Myocyte (in vitro differentiated cells): ENCODE measurements at regions not wholly inside any gene's neighbourhood (a gene's known extent, or its start where the extent isn't known, plus 50 kb on each side); places are given as distances from the start of the nearest gene placed in this dataset.
A peak's percentile ranks its signal among the peaks of the same experiment; 100 is the strongest.

Experiments used
- DNase-seq: peaks from one replicate; pipeline ENCODE4 v3.0.0-alpha.2; 2012; ENCODE audit warnings: low read depth

DNA sequence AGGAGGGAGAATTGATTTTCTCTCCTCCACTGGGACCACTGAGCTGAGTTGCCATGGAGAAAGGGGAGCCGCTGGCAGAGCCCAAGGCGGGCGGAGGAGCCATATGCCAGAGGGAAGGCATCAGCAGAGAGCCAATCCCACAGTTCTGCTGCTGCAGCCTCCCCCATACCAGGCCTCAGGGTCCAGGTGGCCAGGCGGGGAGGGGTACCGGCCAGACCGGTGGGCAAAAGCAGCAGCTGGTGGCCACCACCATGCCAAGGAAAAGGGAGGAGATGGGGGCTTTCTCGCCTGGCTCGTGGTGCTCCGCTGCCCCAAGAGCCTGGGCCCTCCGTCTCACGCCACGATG, 72.8 kb downstream of the PITPNM2 start:
- no peak for DNase-seq

- no peak for DNase-seq
Measured at GRCh38 chr12:123077298-123078119, 73.4 kb downstream of the PITPNM2 start.

DNA sequence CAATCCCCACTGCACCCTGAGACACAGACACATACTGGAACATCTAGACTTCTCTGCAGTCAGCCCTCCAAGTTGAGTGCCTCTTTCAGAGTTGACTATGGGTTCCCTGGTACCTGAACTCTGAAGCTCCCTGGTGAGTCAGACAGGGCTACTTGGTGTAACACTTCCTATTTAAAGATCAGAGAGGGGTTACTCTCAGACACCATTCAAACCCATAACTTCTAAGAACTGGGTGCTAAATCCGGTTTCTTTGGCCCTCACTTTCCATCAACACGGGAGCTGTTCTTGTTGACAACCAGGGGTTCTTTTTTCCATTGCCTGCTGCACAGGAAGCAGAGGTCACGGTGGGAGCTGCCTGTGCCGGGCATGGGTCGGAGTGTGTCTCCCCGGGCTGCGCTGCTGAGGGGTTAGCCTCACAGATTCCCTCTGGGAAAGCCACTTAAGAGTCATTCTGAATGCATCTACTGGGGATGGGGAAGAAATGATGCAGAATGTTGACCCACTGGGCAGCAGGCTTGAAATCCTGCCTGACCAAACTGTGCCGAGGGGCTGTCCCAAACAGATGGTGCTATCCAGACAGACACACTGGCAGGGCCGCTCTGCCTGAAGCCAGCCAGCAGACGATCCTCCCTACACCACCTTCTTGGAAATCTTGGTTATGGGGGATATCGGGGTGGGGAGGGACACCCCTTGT, 74.1 kb downstream of the PITPNM2 start:
- no peak for DNase-seq

- DNase-seq = no peak
Measured at GRCh38 chr12:123075646-123076171, 75.2 kb downstream of the PITPNM2 start.

- no peak for DNase-seq
Measured at GRCh38 chr12:123075087-123075645, 75.7 kb downstream of the PITPNM2 start.

DNA sequence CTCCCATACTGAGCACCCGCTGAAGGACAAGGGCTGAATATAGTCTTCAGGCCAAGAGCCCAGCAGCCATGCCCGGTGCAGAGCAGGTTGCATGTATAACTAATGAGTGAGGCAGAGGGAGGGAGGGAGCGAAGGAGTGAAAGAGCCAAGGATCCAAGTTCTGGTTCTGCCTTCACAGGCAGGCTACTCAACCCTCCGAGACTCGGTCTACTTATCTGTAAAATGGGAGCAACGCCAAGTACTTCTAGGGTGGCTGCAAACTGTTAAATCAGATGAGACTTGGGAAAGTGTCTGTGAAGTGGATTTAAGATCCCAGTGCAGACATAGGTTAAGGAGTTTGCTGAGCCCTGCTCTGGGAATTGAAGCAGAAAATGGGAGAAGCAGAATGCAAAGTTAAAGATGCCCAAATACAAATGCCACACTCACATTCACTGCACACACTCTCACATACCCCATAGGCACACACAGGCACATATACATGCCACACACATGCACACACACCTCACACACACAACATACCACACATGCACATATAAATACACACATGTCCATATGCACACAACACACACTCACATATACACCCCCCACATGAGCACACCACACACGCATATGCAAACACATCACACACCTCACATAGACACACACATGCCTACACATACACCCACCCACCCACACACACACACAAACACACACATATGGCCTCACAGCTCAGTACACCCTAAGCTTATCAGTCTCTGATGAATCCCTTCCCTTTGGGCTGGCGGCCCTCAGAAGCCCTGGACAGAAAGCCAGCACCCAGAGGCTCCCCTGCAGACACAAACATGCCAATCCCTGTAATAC, 76.7 kb downstream of the PITPNM2 start:
- no peak for DNase-seq

DNA sequence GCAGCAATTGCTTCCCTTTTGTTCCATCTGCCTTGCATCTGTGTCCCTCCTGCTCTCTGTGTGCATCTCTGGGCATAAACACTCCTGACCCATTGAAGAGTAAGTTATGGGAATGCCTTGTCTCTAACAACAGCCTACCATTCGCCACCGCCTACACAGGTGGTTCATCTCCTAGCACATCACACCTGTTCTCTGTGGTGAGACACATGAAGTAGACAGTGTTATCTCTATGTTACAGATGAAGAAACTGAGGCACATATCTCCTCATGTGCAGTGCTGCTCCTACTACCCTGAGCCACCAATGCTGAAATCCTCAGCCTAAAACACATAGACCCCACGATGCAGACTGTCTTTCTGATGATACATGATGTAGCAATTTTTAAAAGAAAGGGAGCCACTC, 77.6 kb downstream of the PITPNM2 start:
- no peak for DNase-seq

DNA sequence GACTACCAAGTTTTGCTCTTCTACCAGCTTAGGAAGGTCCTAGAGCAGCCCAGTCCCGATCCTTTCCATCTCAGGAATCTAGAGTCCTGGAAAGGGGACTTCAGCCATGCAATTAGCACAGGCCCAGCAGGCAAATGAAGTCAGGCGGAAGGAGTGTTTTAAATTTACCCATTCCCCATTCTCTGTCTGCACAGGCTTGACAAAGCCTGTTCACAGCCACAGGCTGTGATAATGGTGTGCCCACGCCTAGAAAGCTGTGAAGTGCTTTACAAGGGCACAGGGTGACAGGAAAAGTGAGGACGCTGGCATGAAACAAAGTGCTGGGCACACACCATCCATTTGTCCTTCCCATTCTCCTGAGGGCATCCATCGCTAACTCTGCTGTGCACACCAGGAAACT, 79.0 kb downstream of the PITPNM2 start:
- DNase-seq = no peak

DNA sequence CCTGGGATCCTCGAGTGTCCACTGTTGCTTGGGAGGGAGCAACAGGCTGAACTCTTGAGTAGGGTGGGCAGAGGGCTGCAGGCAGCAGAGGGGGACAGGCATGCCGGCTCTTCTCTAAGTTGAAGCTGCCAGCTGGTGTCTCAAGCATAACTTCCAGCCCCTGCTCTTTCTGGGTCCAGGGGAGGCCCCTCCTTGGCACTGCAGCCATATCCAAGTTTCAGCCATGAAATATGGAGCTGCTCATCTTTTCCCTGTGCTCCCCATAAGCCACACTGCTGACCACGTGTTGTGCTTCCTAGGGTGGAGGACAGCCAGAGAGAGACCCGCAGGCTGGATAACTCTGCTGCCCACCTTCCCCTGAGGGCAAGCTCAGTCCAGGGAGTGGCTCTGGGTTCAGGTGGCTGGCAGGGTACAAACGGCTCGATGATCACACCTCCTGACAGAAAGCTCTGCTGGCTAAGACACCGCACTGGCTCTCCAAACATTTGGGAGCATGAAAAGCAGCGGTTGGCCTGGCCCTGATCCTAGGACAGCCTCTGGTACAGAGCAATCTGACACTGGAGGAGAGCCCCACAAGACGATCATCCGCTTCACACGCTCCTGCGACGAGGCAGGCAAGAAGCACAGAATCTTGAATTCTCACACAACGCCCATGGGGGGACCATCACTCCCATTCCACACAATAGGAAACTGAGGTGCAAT, 79.6 kb downstream of the PITPNM2 start:
- DNase-seq = no peak

DNA sequence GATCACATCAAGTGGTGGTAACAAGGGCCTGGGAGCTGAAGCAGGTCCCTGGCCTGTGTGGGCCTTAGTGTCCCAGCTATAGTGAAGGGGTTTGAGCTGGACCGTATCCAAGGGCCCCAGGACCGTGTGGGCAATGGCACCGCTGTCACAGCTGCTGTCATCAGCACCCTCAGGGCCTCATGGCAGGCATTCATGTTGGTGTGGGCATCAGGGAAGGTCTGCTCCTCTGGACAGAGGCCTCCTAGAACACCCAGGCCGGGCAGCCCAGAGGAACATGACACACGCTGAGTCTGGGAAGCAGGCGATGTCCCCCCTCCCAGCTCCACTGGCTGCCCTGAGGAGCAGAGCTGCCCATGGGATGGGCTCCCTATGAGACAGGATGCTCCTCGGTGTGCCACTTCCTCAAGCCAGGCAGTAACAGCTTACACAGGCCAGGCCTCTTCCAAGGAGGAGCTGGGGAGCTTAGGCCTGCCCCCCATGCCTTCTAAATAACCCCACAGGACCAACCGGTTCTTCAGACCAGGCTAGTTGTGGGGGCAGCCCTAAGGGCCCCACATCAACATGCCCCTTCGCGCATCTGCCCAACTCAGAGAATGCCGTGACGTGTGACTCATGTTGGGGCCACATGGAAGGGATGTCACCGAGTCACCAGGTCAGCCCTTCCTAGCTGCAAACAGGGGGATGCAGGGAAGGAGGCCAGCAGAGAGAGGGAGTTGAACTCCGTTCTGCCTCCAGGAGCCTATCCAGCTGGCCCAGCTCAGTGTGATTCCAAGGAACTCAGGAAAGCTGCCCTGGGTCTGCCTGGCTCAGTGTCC, 80.4 kb downstream of the PITPNM2 start:
- DNase-seq = no peak

DNA sequence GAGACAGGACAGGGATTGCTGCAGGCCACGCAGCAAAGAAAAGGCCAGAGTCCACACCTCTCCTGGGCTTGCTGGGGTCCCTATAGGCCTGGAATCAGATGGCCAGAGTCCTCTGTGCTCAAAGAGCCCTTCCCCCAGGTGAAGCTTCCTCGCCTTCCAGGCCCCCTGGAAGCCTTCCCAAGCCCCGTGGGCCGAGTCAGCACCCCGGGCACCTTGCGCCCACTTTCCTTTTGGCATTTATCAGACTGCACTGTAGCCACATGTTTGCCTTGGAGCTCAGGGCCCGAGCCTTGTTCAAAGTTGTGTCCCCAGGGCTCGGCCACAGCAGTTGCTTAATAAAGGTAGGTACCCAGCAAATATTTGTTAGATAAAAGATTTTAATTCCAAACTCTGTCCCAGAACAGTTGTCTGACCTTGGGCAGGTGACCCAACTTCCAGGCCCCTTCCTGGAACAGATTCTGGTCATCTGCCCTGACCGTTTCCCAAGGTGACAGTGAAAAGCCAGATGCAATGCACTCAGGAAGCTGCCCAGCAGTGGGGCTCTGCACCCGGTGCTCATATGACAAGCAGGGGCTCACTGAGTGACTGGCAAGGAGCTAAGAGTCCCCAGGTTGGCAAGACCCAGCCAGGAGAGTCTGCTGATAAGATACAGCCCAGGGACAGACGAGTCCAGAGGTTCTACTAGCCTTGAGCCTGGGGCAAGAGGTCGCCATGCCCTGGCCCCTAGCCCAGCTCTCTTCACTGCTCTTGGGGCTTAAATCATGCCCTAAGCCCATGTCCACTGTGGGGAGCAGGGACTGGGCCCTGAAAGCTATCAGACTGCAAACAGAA, 81.2 kb downstream of the PITPNM2 start:
- no peak for DNase-seq

DNA sequence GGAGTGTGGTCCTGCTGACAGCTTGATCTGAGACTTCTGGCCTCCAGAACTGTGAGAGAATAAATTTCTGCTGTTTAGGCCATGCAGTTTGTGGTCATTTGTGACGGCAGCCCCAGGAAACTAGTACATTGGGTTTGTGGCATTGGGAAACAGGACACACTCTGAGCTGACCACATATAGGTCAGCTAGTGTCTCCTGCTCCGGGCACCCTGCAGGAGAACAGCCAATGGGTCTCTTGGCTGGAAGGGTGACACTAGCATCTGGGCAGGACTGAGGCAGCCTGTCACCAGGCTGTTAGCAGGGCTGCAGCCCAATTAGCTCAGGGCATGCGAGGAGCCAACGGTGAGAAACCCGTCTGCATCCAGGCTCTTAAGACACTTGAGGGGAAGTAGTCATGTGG, 83.2 kb downstream of the PITPNM2 start:
- DNase-seq = no peak

GRCh38 chr12:123066384-123066710, 84.5 kb downstream of the PITPNM2 start:
- peak; percentile 47 for DNase-seq

- DNase-seq = no peak
Measured at GRCh38 chr12:123065676-123066383, 85.1 kb downstream of the PITPNM2 start.

GRCh38 chr12:123064885-123065619, 84.6 kb downstream of the ARL6IP4 start:
- DNase-seq = peak; percentile 59

DNA sequence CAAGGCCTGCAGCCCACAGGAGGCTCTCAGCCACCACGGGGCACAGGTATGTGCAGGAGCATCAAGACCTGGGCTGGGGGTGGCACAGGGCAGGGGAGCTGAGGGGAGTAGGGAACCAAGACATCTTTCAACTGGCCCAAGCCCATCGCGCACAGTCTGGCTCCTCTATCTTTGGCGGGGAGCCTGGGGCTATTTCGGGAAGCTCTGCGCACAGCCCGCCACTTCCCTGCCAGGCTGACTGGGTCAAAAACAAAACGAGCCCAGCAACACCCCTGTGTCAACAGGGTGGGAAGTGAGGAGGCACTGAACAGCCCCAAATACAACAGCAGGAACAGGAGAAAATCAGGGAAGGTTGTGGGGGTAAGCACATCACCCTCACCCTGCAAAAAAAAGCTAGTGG, 83.9 kb downstream of the ARL6IP4 start:
- no peak for DNase-seq

- DNase-seq = peak; percentile 44
Measured at GRCh38 chr12:123063535-123063934, 83.1 kb downstream of the ARL6IP4 start.
